Type B pancreatic cell (in vitro differentiated cells): ENCODE measurements at regions not wholly inside any gene's neighbourhood (a gene's known extent, or its start where the extent isn't known, plus 50 kb on each side); places are given as distances from the start of the nearest gene placed in this dataset.

Experiments
- DNase-seq: peaks from one replicate; pipeline ENCODE4 v3.0.0; 2021; ENCODE audit warnings: mixed read lengths; ENCODE audit not compliant: unreplicated experiment; ENCODE audit errors: extremely low spot score
- H3K27ac Mint-ChIP-seq: 2 replicates; pipeline ENCODE4 v1.8.0; 2021; ENCODE audit warnings: mild to moderate bottlenecking, mixed read lengths
- H3K27me3 Mint-ChIP-seq: 2 replicates; pipeline ENCODE4 v1.8.0; 2021; ENCODE audit warnings: mixed read lengths
- H3K36me3 Mint-ChIP-seq: 2 replicates; pipeline ENCODE4 v1.8.0; 2021; ENCODE audit warnings: mixed read lengths
- H3K4me1 Mint-ChIP-seq: one replicate; pipeline ENCODE4 v1.8.0; 2021; ENCODE audit warnings: mixed read lengths; ENCODE audit not compliant: unreplicated experiment
- H3K4me3 Mint-ChIP-seq: 2 replicates; pipeline ENCODE4 v1.8.0; 2021; ENCODE audit warnings: mild to moderate bottlenecking, mixed read lengths
- H3K9me3 Mint-ChIP-seq: 2 replicates; pipeline ENCODE4 v1.8.0; 2021; ENCODE audit warnings: mixed read lengths
- TF ChIP-seq, protein P1 (sequence below): fragments of 200-600 bp; sonication (generic); conservative IDR thresholded peaks from 2 replicates; pipeline ENCODE4 v1.5.0; 2021; ENCODE audit warnings: antibody characterized with exemption, mild to moderate bottlenecking

- Mint-ChIP-seq H3K4me1 (no peaks in the 10 kb centered on the region), H3K4me3 (no peak overlapping the region), H3K27ac (no peak overlapping the region), H3K9me3 (no peaks in the 10 kb centered on the region), H3K27me3 (peaks cover 9% of the 10 kb centered on the region), H3K36me3 (no peaks in the 10 kb centered on the region)
- no peak for DNase-seq
- TF ChIP-seq, protein P1, sequence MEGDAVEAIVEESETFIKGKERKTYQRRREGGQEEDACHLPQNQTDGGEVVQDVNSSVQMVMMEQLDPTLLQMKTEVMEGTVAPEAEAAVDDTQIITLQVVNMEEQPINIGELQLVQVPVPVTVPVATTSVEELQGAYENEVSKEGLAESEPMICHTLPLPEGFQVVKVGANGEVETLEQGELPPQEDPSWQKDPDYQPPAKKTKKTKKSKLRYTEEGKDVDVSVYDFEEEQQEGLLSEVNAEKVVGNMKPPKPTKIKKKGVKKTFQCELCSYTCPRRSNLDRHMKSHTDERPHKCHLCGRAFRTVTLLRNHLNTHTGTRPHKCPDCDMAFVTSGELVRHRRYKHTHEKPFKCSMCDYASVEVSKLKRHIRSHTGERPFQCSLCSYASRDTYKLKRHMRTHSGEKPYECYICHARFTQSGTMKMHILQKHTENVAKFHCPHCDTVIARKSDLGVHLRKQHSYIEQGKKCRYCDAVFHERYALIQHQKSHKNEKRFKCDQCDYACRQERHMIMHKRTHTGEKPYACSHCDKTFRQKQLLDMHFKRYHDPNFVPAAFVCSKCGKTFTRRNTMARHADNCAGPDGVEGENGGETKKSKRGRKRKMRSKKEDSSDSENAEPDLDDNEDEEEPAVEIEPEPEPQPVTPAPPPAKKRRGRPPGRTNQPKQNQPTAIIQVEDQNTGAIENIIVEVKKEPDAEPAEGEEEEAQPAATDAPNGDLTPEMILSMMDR: no peak
Observed at GRCh38 chr7:49577576-49577975, 195.9 kb upstream of the VWC2 start.

DNA sequence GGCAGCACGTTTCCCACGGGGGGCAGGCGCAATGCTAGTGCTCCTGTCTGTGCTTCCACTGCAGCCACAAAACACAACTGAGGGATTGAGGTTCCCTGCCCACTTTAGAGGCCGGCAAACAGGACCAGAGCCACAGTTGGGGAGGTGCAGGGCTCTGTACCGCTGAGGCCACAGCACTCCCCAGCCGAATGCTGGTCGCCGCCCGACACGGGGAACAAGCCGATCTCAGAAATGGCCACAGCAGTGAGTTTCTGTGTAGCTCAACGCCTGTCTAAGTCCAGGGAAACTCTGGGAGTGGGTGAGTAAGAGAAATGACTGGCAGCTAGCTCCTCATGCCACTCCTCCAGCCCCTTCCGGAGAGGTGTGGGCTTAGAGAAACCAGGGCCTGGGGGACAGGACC is 194.0 kb upstream of the VWC2 start:
- peaks cover 9% of the 10 kb centered on the region for H3K27me3 Mint-ChIP-seq
- H3K4me3 Mint-ChIP-seq: no peak overlapping the region
- H3K9me3 Mint-ChIP-seq: no peaks in the 10 kb centered on the region
- TF ChIP-seq, protein P1: no peak
- no peaks in the 10 kb centered on the region for H3K4me1 Mint-ChIP-seq
- no peak for DNase-seq
- no peak overlapping the region for H3K27ac Mint-ChIP-seq
- H3K36me3 Mint-ChIP-seq: no peaks in the 10 kb centered on the region

DNA sequence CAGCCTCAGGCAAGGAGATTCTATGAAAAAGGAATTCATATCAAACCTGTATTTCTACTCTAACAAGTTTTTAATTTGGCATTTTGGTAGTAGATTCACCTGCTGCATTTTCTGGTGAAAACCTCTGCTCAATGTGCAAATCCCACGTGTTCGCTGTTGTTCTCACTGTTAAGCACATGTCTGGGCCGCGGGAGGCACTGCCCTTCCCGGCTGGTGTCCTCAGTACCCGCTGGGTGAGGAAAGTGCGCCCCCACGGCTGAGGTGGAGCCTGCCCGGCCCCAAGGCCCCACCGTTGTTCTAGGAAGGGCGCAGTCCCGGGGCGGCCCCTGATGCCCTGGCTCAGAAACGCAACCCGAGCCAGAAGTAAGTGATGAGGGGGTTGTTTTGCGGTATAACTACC is 193.4 kb upstream of the VWC2 start:
- DNase-seq: no peak
- H3K4me1 Mint-ChIP-seq: no peaks in the 10 kb centered on the region
- no peak overlapping the region for H3K4me3 Mint-ChIP-seq
- H3K9me3 Mint-ChIP-seq: no peaks in the 10 kb centered on the region
- peaks cover 6% of the 10 kb centered on the region for H3K27me3 Mint-ChIP-seq
- no peak overlapping the region for H3K27ac Mint-ChIP-seq
- TF ChIP-seq, protein P1: no peak
- no peaks in the 10 kb centered on the region for H3K36me3 Mint-ChIP-seq

DNA sequence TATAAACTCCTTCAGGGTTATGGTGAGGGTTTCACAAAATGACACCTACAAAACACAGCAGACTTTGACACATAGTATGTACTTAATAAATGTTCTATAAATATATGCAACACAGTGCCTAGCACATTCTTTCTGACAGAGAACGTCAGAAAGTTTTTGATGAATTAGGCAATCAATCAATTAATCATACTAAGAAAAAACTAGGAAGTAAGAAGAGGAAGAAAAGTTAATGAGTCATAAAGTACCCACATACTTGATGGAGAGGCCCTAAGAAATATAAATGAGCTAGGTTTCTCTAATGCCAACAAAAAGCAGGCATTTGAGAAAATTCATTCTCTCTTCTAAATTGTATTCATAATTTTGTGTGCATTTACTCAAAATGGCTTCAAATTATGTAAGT is 192.7 kb upstream of the VWC2 start:
- DNase-seq: no peak
- H3K4me1 Mint-ChIP-seq: no peaks in the 10 kb centered on the region
- H3K27me3 Mint-ChIP-seq: peaks cover 3% of the 10 kb centered on the region
- H3K27ac Mint-ChIP-seq: peak overlapping the region; percentile 44
- H3K9me3 Mint-ChIP-seq: no peaks in the 10 kb centered on the region
- H3K4me3 Mint-ChIP-seq: peak overlapping the region; percentile 55
- H3K36me3 Mint-ChIP-seq: no peaks in the 10 kb centered on the region
- TF ChIP-seq, protein P1: no peak

- Mint-ChIP-seq H3K36me3 (no peaks in the 10 kb centered on the region), H3K27me3 (peaks cover 1% of the 10 kb centered on the region), H3K27ac (peak overlapping the region; percentile 16), H3K9me3 (no peaks in the 10 kb centered on the region), H3K4me1 (no peaks in the 10 kb centered on the region), H3K4me3 (no peak overlapping the region)
- DNase-seq: no peak
- TF ChIP-seq, protein P1: no peak
Observed at GRCh38 chr7:49583440-49583839, 190.0 kb upstream of the VWC2 start.
